GM12878 (cell line): ENCODE measurements at regions not wholly inside any gene's neighbourhood (a gene's known extent, or its start where the extent isn't known, plus 50 kb on each side); places are given as distances from the start of the nearest gene placed in this dataset.

Experiments
- EGR1 ChIP-seq, 2 experiments: IDR thresholded peaks; 1 replicate in 1 of 2; 2 replicates in 1 of 2; pipeline ENCODE4 v1.6.1; 2011 to 2012; ENCODE audit warnings: low read depth in 2 of 2, low read length in 2 of 2, borderline replicate concordance in 1 of 2, mild to moderate bottlenecking in 1 of 2, moderate library complexity in 1 of 2
- GABPA ChIP-seq: IDR thresholded peaks from 2 replicates; pipeline ENCODE4 v1.6.1; 2014; ENCODE audit warnings: antibody characterized with exemption, low read depth, mild to moderate bottlenecking, inconsistent platforms
- HCFC1 ChIP-seq: fragments of 150-350 bp; IDR thresholded peaks from 2 replicates; pipeline ENCODE4 v1.6.1; 2014; ENCODE audit warnings: low read length
- HDAC2 ChIP-seq: fragments of 200-600 bp; sonication (generic); IDR thresholded peaks from 2 replicates; pipeline ENCODE4 v1.6.1; 2017
- JUND ChIP-seq: IDR thresholded peaks from 2 replicates; pipeline ENCODE4 v1.6.1; 2012; ENCODE audit warnings: low read depth, mild to moderate bottlenecking, low read length, improper control_type of control experiment, moderate library complexity
- NFYB ChIP-seq: IDR thresholded peaks from 2 replicates; pipeline ENCODE4 v1.6.1; 2011; ENCODE audit warnings: low read depth, mild to moderate bottlenecking, low read length, improper control_type of control experiment, moderate library complexity; ENCODE audit not compliant: insufficient read depth
- POLR2A ChIP-seq: IDR thresholded peaks from 2 replicates; pipeline ENCODE4 v1.6.1; 2011; ENCODE audit warnings: low read depth, mild to moderate bottlenecking, low read length
- RAD51 ChIP-seq: fragments of 450-650 bp; IDR thresholded peaks from 2 replicates; pipeline ENCODE4 v1.6.1; 2016; ENCODE audit warnings: moderate library complexity, mild to moderate bottlenecking, inconsistent platforms
- ZNF274 ChIP-seq: IDR thresholded peaks from one replicate; pipeline ENCODE4 v1.8.0; 2011; ENCODE audit not compliant: insufficient read length, insufficient read depth
- TF ChIP-seq, protein P1 (sequence below): IDR thresholded peaks from 2 replicates; pipeline ENCODE4 v1.6.1; 2011; ENCODE audit warnings: borderline replicate concordance, low read depth, mild to moderate bottlenecking, moderate library complexity, mixed read lengths, low read length; ENCODE audit not compliant: insufficient read depth; ENCODE audit errors: extremely low read length
- TF ChIP-seq, protein P2 (sequence below): fragments of 450-650 bp; IDR thresholded peaks from 2 replicates; pipeline ENCODE4 v1.6.1; 2018; ENCODE audit warnings: mild to moderate bottlenecking, low read depth, moderate library complexity; ENCODE audit not compliant: partially characterized antibody
- TF ChIP-seq, protein P3 (sequence below), 3 experiments: IDR thresholded peaks in 2 of 3; conservative IDR thresholded peaks in 1 of 3; 2 replicates each; pipeline ENCODE4 v1.5.1; 2011; ENCODE audit warnings: low read depth in 3 of 3, low read length in 3 of 3, mild to moderate bottlenecking in 3 of 3, control low read depth in 2 of 3, moderate library complexity in 2 of 3, inconsistent platforms in 1 of 3, mixed read lengths in 1 of 3; ENCODE audit not compliant: control insufficient read depth in 2 of 3, insufficient read depth in 1 of 3; ENCODE audit errors: extremely low read depth in 1 of 3
- TF ChIP-seq, protein P4 (sequence below): IDR thresholded peaks from 2 replicates; pipeline ENCODE4 v1.6.1; 2012; ENCODE audit warnings: low read depth, low read length, improper control_type of control experiment

DNA sequence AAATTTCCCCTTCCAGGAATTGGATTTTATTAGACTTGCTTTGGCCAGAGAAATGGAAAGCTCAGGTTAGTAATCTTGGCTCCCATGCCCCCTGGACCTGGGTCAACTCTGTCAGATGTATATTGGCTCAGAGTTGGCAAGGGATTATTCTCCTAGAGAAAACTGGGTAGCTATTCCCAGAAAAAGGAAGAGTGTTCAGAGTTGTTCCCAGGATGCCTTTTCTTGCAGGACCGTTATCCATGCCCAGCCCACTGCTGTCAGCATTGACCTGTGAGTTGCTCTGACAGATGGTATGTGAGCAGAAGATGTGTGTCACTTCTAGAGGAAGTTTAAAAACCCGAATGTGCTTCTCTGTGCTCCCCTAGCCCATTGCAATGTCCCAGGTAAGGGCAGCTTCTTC lies 509.9 kb upstream of the ZFP42 start:
- TF ChIP-seq JUND (no peak), NFYB (no peak), EGR1 (IDR thresholded peaks at IDR 0.05; ENCODE audit: borderline replicate concordance in 1 of 2, low read depth in 2 of 2, low read length in 2 of 2) (no peak), HCFC1 (no peak), RAD51 (no peak), HDAC2 (no peak), GABPA (no peak), POLR2A (no peak), ZNF274 (no peak)
- TF ChIP-seq, protein P1, sequence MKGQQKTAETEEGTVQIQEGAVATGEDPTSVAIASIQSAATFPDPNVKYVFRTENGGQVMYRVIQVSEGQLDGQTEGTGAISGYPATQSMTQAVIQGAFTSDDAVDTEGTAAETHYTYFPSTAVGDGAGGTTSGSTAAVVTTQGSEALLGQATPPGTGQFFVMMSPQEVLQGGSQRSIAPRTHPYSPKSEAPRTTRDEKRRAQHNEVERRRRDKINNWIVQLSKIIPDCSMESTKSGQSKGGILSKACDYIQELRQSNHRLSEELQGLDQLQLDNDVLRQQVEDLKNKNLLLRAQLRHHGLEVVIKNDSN, result no peak
- TF ChIP-seq, protein P2, sequence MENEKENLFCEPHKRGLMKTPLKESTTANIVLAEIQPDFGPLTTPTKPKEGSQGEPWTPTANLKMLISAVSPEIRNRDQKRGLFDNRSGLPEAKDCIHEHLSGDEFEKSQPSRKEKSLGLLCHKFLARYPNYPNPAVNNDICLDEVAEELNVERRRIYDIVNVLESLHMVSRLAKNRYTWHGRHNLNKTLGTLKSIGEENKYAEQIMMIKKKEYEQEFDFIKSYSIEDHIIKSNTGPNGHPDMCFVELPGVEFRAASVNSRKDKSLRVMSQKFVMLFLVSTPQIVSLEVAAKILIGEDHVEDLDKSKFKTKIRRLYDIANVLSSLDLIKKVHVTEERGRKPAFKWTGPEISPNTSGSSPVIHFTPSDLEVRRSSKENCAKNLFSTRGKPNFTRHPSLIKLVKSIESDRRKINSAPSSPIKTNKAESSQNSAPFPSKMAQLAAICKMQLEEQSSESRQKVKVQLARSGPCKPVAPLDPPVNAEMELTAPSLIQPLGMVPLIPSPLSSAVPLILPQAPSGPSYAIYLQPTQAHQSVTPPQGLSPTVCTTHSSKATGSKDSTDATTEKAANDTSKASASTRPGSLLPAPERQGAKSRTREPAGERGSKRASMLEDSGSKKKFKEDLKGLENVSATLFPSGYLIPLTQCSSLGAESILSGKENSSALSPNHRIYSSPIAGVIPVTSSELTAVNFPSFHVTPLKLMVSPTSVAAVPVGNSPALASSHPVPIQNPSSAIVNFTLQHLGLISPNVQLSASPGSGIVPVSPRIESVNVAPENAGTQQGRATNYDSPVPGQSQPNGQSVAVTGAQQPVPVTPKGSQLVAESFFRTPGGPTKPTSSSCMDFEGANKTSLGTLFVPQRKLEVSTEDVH, result no peak
- TF ChIP-seq, protein P3, sequence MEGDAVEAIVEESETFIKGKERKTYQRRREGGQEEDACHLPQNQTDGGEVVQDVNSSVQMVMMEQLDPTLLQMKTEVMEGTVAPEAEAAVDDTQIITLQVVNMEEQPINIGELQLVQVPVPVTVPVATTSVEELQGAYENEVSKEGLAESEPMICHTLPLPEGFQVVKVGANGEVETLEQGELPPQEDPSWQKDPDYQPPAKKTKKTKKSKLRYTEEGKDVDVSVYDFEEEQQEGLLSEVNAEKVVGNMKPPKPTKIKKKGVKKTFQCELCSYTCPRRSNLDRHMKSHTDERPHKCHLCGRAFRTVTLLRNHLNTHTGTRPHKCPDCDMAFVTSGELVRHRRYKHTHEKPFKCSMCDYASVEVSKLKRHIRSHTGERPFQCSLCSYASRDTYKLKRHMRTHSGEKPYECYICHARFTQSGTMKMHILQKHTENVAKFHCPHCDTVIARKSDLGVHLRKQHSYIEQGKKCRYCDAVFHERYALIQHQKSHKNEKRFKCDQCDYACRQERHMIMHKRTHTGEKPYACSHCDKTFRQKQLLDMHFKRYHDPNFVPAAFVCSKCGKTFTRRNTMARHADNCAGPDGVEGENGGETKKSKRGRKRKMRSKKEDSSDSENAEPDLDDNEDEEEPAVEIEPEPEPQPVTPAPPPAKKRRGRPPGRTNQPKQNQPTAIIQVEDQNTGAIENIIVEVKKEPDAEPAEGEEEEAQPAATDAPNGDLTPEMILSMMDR (IDR thresholded peaks at IDR 0.05 in 2 of 3, conservative IDR thresholded peaks at IDR 0.05 in 1 of 3; ENCODE audit: control insufficient read depth in 2 of 3, extremely low read depth in 1 of 3, insufficient read depth in 1 of 3, low read depth in 3 of 3, low read length in 3 of 3), result no peak
- TF ChIP-seq, protein P4, sequence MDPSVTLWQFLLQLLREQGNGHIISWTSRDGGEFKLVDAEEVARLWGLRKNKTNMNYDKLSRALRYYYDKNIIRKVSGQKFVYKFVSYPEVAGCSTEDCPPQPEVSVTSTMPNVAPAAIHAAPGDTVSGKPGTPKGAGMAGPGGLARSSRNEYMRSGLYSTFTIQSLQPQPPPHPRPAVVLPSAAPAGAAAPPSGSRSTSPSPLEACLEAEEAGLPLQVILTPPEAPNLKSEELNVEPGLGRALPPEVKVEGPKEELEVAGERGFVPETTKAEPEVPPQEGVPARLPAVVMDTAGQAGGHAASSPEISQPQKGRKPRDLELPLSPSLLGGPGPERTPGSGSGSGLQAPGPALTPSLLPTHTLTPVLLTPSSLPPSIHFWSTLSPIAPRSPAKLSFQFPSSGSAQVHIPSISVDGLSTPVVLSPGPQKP, result no peak
